Mammary epithelial cell (primary cell): ENCODE measurements at regions not wholly inside any gene's neighbourhood (a gene's known extent, or its start where the extent isn't known, plus 50 kb on each side); places are given as distances from the start of the nearest gene placed in this dataset.

Experiments used
- EZH2 ChIP-seq: IDR thresholded peaks from 2 replicates; pipeline ENCODE4 v1.6.1; 2012; ENCODE audit warnings: low read length, inconsistent platforms, borderline replicate concordance
- TF ChIP-seq, protein P1 (sequence below), 2 donors: IDR thresholded peaks in 1 of 2; conservative IDR thresholded peaks in 1 of 2; 2 replicates each; pipeline ENCODE4 v1.5.1; 2011 to 2012; ENCODE audit warnings: inconsistent platforms in 2 of 2, low read length in 2 of 2, mild to moderate bottlenecking in 2 of 2, control low read depth in 1 of 2, low read depth in 1 of 2; ENCODE audit not compliant: insufficient read depth in 1 of 2; ENCODE audit errors: extremely low read depth in 1 of 2

GRCh38 chr13:85519363-85519762, 279.9 kb downstream of the SLITRK6 start:
- TF ChIP-seq, protein P1, sequence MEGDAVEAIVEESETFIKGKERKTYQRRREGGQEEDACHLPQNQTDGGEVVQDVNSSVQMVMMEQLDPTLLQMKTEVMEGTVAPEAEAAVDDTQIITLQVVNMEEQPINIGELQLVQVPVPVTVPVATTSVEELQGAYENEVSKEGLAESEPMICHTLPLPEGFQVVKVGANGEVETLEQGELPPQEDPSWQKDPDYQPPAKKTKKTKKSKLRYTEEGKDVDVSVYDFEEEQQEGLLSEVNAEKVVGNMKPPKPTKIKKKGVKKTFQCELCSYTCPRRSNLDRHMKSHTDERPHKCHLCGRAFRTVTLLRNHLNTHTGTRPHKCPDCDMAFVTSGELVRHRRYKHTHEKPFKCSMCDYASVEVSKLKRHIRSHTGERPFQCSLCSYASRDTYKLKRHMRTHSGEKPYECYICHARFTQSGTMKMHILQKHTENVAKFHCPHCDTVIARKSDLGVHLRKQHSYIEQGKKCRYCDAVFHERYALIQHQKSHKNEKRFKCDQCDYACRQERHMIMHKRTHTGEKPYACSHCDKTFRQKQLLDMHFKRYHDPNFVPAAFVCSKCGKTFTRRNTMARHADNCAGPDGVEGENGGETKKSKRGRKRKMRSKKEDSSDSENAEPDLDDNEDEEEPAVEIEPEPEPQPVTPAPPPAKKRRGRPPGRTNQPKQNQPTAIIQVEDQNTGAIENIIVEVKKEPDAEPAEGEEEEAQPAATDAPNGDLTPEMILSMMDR (conservative IDR thresholded peaks at IDR 0.05 in 1 of 2, IDR thresholded peaks at IDR 0.05 in 1 of 2; ENCODE audit: extremely low read depth in 1 of 2, insufficient read depth in 1 of 2, low read depth in 1 of 2, low read length in 2 of 2) = no peak
- TF ChIP-seq EZH2 = no peak
